ENCODE measurements at regions not wholly inside any gene's neighbourhood (a gene's known extent, or its start where the extent isn't known, plus 50 kb on each side); places are given as distances from the start of the nearest gene placed in this dataset.

DNA sequence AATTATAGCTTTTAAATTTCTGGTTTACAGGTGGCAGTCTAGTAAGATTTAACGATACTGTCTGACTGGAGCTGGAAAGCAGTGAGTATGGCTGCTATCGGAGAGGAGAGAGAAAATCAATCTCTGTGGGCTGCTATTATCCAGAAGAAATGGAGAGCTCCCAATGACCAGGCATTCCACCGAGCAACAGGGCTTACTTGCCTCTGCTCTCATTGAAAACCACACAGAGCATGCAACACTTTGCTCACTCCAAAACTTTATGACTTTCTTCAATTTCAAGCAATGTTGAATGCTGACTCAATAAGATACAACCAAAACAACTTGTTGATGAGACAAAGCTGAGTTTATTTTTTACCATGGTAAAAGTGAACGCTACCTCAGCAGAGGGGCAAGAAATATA is 337.0 kb upstream of the NCAM2 start:
- ChIA-PET CTCF (no interaction called here), POLR2A (no interaction called here)
- Histone ChIP-seq H3K27ac (ENCODE audit: low read length) (no peak overlapping the region), H3K9me3 (ENCODE audit: control insufficient read depth, insufficient read depth, low read depth, low read length) (no peaks in the 10 kb centered on the region), H3K36me3 (ENCODE audit: control insufficient read depth, insufficient read depth, low read length) (no peaks in the 10 kb centered on the region), H3K4me1 (ENCODE audit: control insufficient read depth, insufficient read depth, low read length) (no peaks in the 10 kb centered on the region), H3K4me3 (ENCODE audit: low read depth in 2 of 2, low read length in 2 of 2) (no peak overlapping the region), H3K27me3 (ENCODE audit: control insufficient read depth, insufficient read depth, low read length) (no peaks in the 10 kb centered on the region)
- in situ Hi-C loops (cut with HindIII; ENCODE audit: low pct_unique_long_range_greater_than_20kb, low sequenced_read_pairs) (no loop called here), intact Hi-C loops (cut with micrococcal nuclease; ENCODE audit: unreplicated experiment) (no loop called here)
- no peak for TF ChIP-seq SIN3A (IDR thresholded peaks at IDR 0.05; ENCODE audit: borderline replicate concordance, insufficient read depth, low read depth, low read length)
- TF ChIP-seq, protein P1, sequence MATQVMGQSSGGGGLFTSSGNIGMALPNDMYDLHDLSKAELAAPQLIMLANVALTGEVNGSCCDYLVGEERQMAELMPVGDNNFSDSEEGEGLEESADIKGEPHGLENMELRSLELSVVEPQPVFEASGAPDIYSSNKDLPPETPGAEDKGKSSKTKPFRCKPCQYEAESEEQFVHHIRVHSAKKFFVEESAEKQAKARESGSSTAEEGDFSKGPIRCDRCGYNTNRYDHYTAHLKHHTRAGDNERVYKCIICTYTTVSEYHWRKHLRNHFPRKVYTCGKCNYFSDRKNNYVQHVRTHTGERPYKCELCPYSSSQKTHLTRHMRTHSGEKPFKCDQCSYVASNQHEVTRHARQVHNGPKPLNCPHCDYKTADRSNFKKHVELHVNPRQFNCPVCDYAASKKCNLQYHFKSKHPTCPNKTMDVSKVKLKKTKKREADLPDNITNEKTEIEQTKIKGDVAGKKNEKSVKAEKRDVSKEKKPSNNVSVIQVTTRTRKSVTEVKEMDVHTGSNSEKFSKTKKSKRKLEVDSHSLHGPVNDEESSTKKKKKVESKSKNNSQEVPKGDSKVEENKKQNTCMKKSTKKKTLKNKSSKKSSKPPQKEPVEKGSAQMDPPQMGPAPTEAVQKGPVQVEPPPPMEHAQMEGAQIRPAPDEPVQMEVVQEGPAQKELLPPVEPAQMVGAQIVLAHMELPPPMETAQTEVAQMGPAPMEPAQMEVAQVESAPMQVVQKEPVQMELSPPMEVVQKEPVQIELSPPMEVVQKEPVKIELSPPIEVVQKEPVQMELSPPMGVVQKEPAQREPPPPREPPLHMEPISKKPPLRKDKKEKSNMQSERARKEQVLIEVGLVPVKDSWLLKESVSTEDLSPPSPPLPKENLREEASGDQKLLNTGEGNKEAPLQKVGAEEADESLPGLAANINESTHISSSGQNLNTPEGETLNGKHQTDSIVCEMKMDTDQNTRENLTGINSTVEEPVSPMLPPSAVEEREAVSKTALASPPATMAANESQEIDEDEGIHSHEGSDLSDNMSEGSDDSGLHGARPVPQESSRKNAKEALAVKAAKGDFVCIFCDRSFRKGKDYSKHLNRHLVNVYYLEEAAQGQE (IDR thresholded peaks at IDR 0.05; ENCODE audit: insufficient read depth in 1 of 2, low read depth in 2 of 2, low read length in 1 of 2), result no peak
- no peak for TF ChIP-seq POLR2AphosphoS5 (IDR thresholded peaks at IDR 0.05; ENCODE audit: low read depth, low read length)
- no peak for TF ChIP-seq CTCF (IDR thresholded peaks at IDR 0.05)
- no peak for TF ChIP-seq TCF7L2 (IDR thresholded peaks at IDR 0.05; ENCODE audit: low read depth, low read length)
- BruUV-seq (replicated peaks), result no TSS peak
- no peak for ATAC-seq
- no peak for DNase-seq (ENCODE audit: low read depth, low spot score)

GRCh38 chr21:20661745-20662422 is 336.3 kb upstream of the NCAM2 start:
- TF ChIP-seq CTCF (IDR thresholded peaks at IDR 0.05) (no peak), POLR2AphosphoS5 (IDR thresholded peaks at IDR 0.05; ENCODE audit: low read depth, low read length) (no peak), SIN3A (IDR thresholded peaks at IDR 0.05; ENCODE audit: borderline replicate concordance, insufficient read depth, low read depth, low read length) (no peak), TCF7L2 (IDR thresholded peaks at IDR 0.05; ENCODE audit: low read depth, low read length) (no peak)
- TF ChIP-seq, protein P1 (IDR thresholded peaks at IDR 0.05; ENCODE audit: insufficient read depth in 1 of 2, low read depth in 2 of 2, low read length in 1 of 2), result no peak
- H3K36me3 ChIP-seq (ENCODE audit: control insufficient read depth, insufficient read depth, low read length), result no peaks in the 10 kb centered on the region
- no TSS peak for BruUV-seq (replicated peaks)
- DNase-seq (ENCODE audit: low read depth, low spot score) (no peak), ATAC-seq (no peak)
- CTCF ChIA-PET, result no interaction called here
- in situ Hi-C loops (cut with HindIII; ENCODE audit: low pct_unique_long_range_greater_than_20kb, low sequenced_read_pairs) (no loop called here), intact Hi-C loops (cut with micrococcal nuclease; ENCODE audit: unreplicated experiment) (no loop called here)
- H3K4me1 ChIP-seq (ENCODE audit: control insufficient read depth, insufficient read depth, low read length), result no peaks in the 10 kb centered on the region
- POLR2A ChIA-PET, result no interaction called here
- H3K27me3 ChIP-seq (ENCODE audit: control insufficient read depth, insufficient read depth, low read length), result no peaks in the 10 kb centered on the region
- no peak overlapping the region for H3K4me3 ChIP-seq (ENCODE audit: low read depth in 2 of 2, low read length in 2 of 2)
- H3K27ac ChIP-seq (ENCODE audit: low read length), result no peak overlapping the region
- H3K9me3 ChIP-seq (ENCODE audit: control insufficient read depth, insufficient read depth, low read depth, low read length), result no peaks in the 10 kb centered on the region
